ENCODE measurements at regions not wholly inside any gene's neighbourhood (a gene's known extent, or its start where the extent isn't known, plus 50 kb on each side); places are given as distances from the start of the nearest gene placed in this dataset.

DNA sequence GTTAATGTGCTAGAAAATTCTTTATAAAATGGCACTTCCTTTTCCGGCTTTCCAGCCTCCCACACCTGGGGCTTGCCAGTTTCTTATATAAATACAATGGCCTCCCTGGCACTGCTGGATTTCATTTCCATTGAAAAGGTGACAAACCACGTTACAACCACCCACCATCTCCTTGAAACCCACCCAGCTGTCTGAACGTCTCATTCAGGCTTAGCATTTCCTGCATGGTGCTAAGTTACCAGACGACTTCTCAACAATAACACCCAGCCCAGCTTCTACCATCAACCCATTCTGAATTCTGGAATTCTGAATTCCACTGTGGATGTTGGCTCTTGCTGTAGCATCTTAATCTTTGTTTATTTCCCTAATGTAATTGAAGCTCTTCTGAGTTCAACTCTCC is 499.8 kb upstream of the CELF2 start:
- no peak for DNase-seq

DNA sequence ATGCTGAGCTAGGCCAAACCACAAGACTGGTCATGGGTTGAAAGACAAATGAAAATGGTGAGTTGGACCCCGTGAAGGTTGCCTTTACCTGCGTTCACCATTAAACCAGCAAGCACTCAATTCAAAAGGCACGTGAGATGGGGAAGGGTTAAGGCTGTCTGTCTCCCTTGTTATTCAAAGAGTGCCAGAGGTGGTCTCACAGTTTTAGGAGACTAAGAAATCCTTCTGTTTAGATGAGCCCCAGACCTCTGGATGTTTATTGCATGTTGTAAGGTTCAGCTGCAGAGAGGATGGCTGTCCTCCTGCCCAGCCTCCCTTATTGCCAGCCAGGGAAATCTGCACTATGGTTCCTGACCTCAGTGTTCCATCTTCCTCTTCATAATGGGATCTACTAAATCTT is 498.0 kb upstream of the CELF2 start:
- DNase-seq: no peak

DNA sequence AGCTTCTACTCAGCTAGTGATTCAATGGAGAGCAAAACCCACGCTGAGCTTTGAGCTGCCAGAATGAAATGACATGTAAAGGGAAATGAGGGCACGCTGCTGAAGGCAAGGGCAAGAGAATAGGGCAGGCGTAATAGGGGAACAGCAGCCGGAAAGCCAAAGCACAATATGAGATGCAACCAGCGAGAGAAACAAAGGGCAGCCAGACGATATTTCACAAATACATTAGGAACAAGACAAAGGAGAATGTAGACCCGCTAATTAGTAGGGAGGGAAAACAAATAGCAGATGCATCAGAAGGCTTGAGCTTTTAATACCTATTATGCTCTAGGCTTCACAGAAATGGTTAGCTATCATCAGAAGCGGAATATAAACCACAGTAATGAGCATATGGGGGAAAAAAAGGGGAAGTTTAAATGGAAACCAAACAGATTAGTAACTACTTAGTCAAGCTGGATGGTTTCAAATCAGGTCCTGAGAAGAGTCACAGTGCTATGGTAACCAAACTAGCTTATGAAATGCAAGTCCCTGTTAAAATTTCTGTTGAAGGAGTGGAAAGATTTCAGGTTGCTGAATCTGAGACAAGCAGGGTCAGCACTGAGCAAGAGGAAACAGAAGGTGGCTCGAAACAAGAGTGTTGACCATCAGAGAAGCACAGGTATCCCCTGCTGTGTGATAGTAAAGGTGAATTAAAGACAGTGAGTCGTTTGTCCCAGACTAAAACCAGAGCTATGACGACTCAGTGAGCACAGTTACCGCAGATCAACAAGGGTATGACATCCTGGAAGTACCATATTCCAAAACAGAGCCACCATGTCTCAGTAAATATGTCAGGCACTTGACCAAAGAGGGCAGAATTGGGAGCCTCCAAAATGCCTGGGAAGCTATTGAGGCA is 496.9 kb upstream of the CELF2 start:
- DNase-seq: no peak

DNA sequence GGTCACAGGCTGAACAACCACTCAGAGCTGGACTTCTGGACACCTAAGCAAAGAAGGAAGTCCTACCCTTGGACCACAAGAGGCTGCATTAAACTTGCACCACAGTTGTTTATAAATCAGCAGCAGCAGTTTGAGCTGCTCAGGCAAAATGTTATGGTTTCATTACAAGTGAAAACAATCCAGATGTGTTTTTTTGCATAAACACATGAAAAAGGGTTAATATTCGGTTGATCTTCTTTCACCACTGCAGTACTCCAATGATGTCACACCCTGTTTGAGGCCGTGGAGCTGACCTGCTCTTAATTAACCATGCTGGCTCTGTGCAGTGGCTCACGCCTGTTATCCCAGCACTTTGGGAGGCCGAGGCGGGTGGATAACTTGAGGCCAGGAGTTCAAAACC is 490.8 kb upstream of the CELF2 start:
- DNase-seq: no peak

DNA sequence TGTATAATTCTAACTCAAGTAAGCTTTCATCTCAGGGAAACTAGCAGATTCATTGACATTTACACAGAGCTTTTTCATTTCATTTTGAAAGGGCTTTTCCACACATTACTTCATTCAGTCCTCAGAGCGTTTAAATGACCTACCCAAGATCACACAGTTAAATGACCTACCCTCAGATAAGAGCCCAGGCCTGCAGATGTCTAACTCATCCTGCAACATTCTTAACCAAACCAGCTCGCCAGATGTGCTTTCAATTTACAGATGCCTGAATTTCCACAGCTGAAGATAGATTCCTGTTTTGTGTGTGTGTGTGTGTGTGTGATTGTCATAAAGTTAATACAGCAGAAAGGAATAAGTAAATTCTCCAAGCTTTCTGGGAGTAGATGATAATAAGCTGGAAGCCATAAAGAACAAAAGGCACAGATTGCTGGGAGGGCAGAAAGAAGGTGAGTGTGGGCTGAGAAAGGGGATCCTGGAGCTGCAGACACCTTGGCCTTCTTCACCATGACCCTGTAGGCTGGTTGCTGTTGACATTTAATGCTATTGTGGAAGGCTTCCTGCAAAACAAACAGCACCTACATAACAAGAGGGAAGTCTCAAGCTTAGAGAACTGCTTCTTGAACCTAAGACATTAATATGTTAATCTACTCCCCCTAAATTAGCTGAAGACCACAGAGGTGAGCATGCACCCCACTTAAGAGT is 489.7 kb upstream of the CELF2 start:
- no peak for DNase-seq

DNA sequence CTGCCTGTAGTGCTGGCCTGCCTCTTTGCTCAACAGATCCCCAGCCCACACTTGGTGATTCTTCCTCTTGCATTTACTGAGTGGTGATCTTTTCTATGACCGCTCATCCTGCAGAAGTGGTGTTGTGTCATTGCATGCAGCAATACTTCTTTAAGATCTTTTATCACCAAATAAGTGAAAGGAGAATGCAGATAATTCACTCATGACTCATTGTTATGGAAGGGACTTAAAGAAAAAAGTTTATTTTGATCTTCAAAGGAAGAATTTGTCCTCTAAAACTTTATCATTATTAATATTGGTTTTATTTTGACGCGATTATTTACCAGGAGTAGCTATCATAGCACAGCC is 489.1 kb upstream of the CELF2 start:
- DNase-seq: no peak

DNA sequence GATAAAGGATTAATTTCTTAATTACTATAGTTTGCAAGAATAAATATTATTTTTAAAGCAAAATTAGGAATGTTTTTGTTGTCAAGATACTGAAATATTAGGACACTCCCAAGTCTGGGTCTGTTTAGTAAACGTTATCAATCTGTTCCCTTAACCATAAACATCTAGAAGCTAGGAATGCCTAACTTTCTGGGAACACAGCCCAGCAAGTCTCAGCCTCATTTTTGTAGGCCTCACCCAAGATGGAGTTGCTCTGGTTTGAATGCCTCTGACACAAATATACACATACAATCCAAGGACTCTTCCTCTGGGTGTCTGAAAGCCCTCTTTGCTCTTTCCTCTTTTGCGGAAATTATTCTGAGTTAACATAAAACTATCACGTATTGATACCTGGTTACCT is 487.4 kb upstream of the CELF2 start:
- no peak for DNase-seq

DNA sequence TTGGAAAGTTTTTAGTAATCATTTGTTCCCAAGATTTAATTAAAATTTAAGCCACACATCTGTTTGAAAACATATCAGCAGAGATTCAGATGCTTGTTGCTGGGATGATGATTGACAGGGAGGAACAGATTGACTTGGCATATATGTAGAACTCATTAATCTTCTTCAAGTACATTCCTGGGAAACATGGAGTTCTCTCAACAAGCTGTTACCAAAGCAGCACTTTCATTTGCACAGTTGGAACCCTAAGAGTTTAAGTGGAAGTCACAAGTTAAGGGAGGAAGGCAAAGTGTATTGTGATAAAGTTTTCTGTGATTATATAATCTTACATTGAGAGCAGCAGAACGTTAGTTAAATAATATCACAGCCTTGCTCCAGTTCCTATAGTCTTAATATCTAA is 485.4 kb upstream of the CELF2 start:
- DNase-seq: no peak

DNA sequence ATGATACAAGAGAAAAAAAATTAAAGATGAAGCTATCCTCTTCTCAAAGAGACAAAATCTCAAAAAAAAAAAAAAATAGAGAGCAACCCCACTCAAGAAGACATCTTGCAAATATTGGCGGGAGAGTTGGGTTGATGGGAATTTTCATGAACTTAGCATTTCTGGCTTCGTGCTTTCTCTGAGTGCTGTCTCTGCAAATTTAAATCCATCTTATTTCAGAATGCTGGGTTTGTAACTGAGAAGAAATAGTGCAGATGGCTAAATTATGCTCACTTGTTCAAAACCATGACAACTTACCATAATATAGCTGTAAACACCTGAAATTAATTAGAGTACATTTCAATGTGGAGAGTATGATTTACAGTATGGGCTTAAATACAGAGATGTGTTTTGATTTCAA is 484.8 kb upstream of the CELF2 start:
- no peak for DNase-seq

DNA sequence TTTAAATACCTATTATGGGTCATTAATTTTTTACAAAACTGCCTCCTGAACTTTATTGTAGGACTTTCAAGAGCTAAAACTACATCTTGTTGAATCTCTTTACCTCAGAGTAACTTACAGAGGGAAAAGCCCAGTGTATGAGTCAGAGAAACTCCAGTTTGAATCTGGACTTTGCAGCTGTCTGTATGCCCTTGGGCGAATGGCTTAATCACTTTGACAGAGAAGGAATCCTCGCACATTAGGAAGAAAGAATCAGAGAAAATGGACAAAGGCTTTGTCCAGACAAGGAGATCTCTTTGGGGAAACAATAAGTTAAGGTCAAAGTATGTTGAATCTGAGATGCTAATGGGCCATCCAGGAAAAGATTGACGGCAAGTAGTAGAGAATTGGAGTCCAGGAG is 484.2 kb upstream of the CELF2 start:
- DNase-seq: no peak

DNA sequence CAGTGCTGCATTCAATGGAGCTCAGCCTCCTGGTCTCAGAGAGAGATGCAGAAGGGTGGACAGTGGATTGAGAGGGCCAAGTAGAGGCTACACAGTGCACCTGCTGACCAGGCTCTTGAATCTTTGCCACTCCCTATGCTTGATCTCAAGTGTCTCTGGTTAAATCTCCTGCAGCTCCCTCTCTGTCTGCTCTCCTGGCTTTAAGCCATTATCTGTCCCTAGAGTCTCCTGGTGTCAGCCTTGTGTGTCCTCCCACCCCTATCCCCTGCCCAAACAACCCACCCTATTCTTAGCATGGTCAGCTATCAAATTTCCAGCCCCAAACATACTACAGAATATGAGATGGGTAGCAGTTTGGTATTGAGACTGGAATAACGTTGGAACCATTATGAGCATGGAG is 479.3 kb upstream of the CELF2 start:
- no peak for DNase-seq

DNA sequence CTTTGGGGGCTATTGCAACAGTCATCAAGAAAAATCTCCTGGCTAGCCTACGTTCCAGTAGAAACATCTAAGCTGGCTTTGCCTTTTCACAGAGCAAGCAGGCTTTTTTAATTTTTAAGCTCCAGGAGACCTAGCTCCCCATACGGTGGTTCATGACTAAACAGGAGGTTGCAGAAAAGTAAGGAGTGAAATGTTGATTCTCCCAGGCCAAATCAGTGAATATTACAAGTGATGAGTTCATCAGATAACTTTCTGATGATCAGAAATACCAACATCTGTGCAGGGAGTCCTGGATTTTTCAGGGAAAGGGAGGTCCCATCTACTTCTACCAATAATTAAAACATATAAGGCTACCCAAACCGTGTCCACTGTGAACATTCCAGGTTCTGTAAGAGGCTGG is 477.3 kb upstream of the CELF2 start:
- DNase-seq: no peak

DNA sequence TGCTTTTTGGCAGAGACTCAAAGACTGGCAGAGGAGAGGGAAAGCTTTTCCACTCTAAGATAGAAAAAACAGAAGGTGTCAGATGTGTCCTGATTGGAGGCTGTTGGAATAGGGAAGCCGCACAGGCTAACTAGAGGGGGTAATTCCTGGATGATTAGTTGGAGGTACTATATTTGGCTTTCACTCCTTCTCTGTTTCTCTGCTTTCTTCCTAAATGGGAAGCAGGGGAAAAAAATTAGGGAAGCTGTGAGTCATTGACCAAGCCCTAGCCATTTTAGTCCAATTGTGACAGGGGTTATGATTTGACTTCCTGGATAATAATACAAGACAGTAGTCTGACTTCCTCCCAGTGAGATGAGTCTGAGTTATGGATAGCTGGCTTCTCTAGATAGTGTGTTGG is 475.2 kb upstream of the CELF2 start:
- no peak for DNase-seq

DNA sequence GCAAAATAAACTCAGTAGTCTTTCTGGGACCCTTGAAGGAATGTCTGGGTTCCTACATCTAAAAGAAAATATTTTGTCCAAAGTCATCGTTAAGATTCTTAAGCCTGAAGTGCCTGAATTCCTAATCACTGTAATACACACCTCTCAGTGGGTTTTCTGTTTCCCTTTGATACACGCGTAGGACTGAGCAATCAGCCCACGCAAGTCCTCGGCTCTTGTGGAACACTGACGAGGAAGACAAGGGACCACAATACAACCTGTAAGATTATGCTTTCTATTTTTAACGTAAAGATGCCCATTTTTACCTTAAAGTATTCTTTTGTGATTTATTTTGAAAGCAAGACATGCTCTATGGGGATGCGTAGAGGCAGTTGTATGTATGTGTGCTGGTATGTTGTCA is 472.8 kb upstream of the CELF2 start:
- no peak for DNase-seq

DNA sequence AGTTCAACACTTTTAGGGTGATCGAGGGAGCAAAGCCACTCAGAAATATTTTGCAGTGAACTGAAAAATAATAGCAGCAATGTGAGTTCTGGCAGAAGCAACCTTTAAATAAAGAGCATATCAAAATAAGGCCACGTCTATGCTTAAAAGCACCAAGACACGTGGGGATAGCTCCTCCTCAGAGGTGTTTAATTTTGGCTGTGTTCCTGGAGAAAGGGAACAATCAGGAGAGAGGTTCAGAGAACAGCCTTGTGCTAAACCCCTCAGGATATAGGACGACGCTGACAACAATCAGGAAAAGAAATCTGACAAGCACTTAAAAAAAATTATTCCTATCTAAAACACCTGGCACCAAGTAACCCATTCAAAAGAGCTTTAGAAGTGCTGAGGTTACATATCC is 471.9 kb upstream of the CELF2 start:
- DNase-seq: no peak

DNA sequence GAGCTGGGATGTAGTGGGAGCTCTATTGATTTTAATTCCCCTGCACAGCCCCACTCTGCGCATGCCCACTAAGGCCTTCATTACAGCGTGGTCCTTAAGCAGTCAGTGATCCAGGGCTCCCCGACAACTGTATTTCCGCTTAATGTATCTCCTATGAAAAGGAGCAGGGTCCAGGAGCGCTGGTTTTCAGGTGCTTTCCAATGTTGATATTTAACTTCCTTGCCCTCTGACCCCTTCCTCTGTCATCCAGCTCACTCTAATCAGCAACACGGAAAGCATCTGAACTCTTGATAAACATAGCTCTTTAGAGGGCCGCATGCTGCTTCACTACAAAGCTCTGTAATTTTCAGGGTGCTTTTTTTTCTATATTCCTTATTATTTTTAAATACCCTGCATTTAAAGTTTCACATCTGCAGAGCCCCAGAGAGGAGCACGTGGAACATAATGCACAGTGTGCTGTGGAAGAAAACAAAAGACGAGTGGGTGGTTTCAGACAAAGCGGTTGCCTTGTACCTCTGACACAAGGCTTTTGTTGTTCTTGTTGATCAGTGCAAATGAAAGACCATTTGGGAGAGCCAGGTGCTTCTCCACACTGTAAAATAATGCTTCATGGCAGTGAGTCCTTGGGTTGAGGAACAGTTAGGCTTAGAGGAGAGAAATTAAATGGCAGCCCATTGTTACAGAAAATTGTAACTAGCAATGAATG is 465.9 kb upstream of the CELF2 start:
- DNase-seq: no peak

DNA sequence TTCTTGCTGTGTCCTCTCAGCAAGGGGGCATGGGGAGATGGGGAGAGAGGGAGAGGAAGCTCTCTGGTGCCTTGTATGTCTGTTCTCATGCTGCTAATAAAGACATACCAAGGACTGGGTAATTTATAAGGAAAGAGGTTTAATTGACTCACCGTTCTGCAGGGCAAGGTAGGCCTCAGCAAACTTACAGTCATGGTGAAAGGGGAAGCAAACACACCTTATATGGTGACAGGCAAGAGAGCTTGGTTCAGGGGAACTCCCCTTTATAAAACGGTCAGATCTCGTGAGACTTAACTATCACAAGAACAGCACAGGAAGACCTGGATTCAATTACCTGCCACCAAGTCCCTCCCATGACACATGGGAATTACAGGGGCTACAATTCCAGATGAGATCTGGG is 464.7 kb upstream of the CELF2 start:
- DNase-seq: no peak

DNA sequence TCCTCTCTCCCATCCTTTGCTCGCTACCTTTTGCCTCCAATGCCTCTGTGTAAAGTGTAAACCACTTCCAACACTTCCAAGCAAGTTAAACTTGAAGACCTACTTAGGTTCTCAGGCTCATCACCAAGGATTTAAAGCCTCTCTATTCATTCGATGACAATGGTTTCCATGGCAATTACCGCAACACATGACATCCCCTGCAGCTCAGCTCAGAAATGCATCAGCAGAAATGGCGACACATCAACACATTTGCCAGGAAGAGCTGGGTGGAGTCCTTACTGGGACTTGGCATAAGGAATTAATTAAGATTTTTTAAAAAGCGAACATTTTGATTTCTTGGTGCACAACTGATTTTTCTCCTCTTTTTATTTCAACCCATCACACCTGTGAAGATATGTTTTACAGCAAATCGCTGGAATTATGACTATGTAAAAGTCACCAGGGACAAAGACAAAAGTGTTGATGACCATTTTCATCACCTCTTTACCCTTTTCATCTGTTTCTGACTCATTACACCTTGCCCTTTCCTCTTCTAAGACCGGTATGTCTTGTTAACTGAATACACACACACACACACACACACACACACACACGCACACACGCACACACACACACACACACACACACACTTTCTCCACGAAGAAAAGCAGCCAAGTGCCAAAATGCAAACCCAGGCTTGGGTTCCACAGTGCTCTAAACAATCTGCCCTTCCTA is 453.4 kb upstream of the CELF2 start:
- DNase-seq: no peak

DNA sequence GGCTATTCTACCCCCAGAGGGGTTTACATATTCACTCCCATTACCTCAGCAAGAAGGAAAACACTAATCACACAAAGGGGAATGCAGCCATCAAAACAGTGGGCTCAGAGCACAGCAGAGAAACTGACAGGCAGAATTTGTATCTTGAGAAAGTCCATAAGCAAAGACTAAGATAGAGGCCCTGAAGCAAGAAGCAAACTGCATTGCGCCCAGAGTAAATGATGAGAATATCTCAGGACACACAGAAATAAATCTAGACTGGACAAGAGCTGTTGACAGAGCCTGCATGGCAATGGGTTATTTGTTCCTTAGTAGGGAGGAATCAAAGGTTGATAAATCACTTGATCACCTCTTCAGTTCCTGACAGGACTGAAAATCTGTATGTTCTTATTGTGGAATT is 440.7 kb upstream of the CELF2 start:
- no peak for DNase-seq

DNA sequence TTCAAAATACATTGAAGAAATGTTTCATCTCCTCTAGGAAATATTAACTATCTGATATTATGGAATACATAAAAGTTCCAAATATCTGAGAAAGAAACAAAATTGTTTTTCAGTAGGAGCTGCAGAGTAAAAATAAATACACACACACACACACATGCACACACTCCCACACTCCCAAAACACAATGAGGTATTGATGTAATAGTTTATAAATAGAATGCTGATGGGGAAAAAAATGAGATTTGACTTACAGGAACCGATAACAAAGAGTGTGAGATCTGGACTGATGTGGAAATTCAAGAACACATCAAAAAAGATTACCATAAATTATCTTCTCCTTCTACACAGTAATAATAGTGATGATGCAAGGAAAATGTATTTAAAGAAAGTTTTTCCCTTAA is 438.0 kb upstream of the CELF2 start:
- no peak for DNase-seq

DNA sequence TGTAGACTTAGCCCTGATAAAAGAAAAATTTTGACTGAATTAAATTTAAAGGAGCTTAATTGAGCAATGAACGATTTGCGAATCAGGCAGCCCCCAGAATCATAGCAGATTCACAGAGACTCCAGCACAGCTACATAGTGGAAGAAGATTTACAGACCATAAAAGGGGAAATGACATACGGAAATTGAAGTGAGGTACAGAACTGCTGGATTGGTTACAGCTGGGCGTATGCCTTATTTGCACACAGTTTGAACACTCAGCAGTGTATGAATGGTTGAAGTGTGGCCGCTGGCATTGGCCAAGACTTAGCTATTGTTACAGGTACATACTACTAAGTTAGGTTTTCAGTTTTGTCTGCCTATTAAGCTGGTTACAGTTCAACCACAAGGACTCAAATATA is 433.5 kb upstream of the CELF2 start:
- no peak for DNase-seq

DNA sequence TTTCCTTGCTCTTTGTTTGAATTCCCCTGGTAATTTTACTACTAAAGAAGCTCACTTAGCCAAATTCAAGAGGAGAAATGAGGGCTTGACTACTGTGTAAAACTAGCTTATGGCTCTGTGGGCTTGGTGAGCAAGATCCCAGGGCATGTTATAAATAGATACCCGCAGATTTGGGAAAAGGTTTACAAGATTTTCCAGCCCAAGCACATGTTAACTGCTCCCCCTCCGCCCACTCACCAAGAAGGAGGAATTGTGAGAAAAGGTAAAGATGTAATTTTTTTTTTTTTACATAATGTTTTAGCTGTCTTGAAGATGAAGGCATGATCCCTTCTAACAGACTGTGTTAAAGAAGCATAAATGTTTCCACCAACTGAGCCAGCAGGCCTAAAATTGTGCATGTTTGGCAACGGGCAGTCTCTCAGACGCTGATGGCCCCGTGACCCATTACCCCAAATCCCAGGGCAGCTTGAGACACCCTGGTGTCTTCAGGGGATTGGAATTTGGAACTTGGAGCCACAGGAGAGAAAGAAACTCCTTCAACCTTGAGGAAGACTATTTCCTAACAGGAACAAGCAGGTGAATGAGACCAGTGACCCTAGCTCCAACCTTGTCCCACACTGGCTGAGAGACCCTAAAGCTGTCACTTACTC is 429.8 kb upstream of the CELF2 start:
- DNase-seq: no peak
